Karpas-422 (cell line): ENCODE measurements at regions not wholly inside any gene's neighbourhood (a gene's known extent, or its start where the extent isn't known, plus 50 kb on each side); places are given as distances from the start of the nearest gene placed in this dataset.

Source experiments
- DNase-seq: peaks from one replicate; pipeline ENCODE4 v3.0.0-alpha.2; 2015
- H2AFZ ChIP-seq: fragments of 200-600 bp; sonication (generic); 2 replicates; pipeline ENCODE4 v1.6.1; 2014; ENCODE audit warnings: antibody characterized with exemption, low read length, mixed read lengths
- H3K27ac ChIP-seq: fragments of 200-600 bp; sonication (generic); 2 replicates; pipeline ENCODE4 v1.5.1; 2014; ENCODE audit warnings: mild to moderate bottlenecking, low read length, moderate library complexity
- H3K27me3 ChIP-seq: fragments of 200-600 bp; sonication (generic); 2 replicates; pipeline ENCODE4 v1.6.1; 2014; ENCODE audit warnings: low read length, mixed read lengths
- H3K36me3 ChIP-seq: fragments of 200-600 bp; sonication (generic); 2 replicates; pipeline ENCODE4 v1.6.1; 2014; ENCODE audit warnings: low read length, mixed read lengths; ENCODE audit not compliant: insufficient read depth
- H3K4me1 ChIP-seq: fragments of 200-600 bp; sonication (generic); 2 replicates; pipeline ENCODE4 v1.6.1; 2014; ENCODE audit warnings: mild to moderate bottlenecking, low read length, mixed read lengths
- H3K4me2 ChIP-seq: fragments of 200-600 bp; sonication (generic); 2 replicates; pipeline ENCODE4 v1.6.1; 2014; ENCODE audit warnings: low read length, low read depth, mild to moderate bottlenecking; ENCODE audit not compliant: poor library complexity, severe bottlenecking
- H3K4me3 ChIP-seq: fragments of 200-600 bp; sonication (generic); 2 replicates; pipeline ENCODE4 v1.5.1; 2014; ENCODE audit warnings: mild to moderate bottlenecking, antibody characterized with exemption, low read length, mixed read lengths
- H3K79me2 ChIP-seq: fragments of 200-600 bp; sonication (generic); 2 replicates; pipeline ENCODE4 v1.6.1; 2014; ENCODE audit warnings: mild to moderate bottlenecking, low read length, mixed read lengths
- H3K9ac ChIP-seq: fragments of 200-600 bp; sonication (generic); 2 replicates; pipeline ENCODE4 v1.6.0; 2014; ENCODE audit warnings: low read length
- H3K9me2 ChIP-seq: fragments of 200-600 bp; sonication (generic), shearing (Covaris generic); replicated peaks from 2 replicates; pipeline ENCODE4 v1.6.0; 2014; ENCODE audit warnings: mild to moderate bottlenecking, low read length, moderate library complexity; ENCODE audit not compliant: insufficient read depth
- H3K9me3 ChIP-seq: fragments of 300-700, 200-600 bp; sonication (generic); 2 replicates; pipeline ENCODE4 v1.6.1; 2014; ENCODE audit warnings: low read length, mixed read lengths
- H4K20me1 ChIP-seq: fragments of 200-600 bp; sonication (generic); 2 replicates; pipeline ENCODE4 v1.6.1; 2014; ENCODE audit warnings: mild to moderate bottlenecking, antibody characterized with exemption, low read length, low read depth; ENCODE audit not compliant: insufficient read depth

GRCh38 chr21:19031953-19032352, 628.4 kb upstream of the TMPRSS15 start:
- no peak overlapping the region for H2AFZ ChIP-seq
- H3K9me2 ChIP-seq: no peaks in the 10 kb centered on the region
- H3K79me2 ChIP-seq: no peaks in the 10 kb centered on the region
- no peak overlapping the region for H3K4me3 ChIP-seq
- H3K4me2 ChIP-seq: no peak overlapping the region
- no peaks in the 10 kb centered on the region for H3K4me1 ChIP-seq
- no peaks in the 10 kb centered on the region for H3K27me3 ChIP-seq
- no peaks in the 10 kb centered on the region for H4K20me1 ChIP-seq
- H3K9ac ChIP-seq: no peak overlapping the region
- no peak overlapping the region for H3K27ac ChIP-seq
- H3K36me3 ChIP-seq: no peaks in the 10 kb centered on the region
- peaks cover 40% of the 10 kb centered on the region for H3K9me3 ChIP-seq
- DNase-seq: no peak

GRCh38 chr21:19034041-19034440, 630.5 kb upstream of the TMPRSS15 start:
- no peak overlapping the region for H3K9ac ChIP-seq
- H3K27me3 ChIP-seq: no peaks in the 10 kb centered on the region
- H3K4me1 ChIP-seq: no peaks in the 10 kb centered on the region
- DNase-seq: no peak
- H3K9me2 ChIP-seq: no peaks in the 10 kb centered on the region
- no peaks in the 10 kb centered on the region for H4K20me1 ChIP-seq
- no peak overlapping the region for H2AFZ ChIP-seq
- no peak overlapping the region for H3K4me2 ChIP-seq
- H3K36me3 ChIP-seq: no peaks in the 10 kb centered on the region
- H3K4me3 ChIP-seq: no peak overlapping the region
- H3K79me2 ChIP-seq: no peaks in the 10 kb centered on the region
- H3K9me3 ChIP-seq: peaks cover 39% of the 10 kb centered on the region
- no peak overlapping the region for H3K27ac ChIP-seq

GRCh38 chr21:19034560-19034959, 631.0 kb upstream of the TMPRSS15 start:
- DNase-seq: no peak
- Histone ChIP-seq H2AFZ (no peak overlapping the region), H4K20me1 (no peaks in the 10 kb centered on the region), H3K36me3 (no peaks in the 10 kb centered on the region), H3K27ac (no peak overlapping the region), H3K9me3 (peaks cover 34% of the 10 kb centered on the region), H3K27me3 (no peaks in the 10 kb centered on the region), H3K79me2 (no peaks in the 10 kb centered on the region), H3K4me2 (no peak overlapping the region), H3K4me1 (no peaks in the 10 kb centered on the region), H3K4me3 (no peak overlapping the region), H3K9ac (no peak overlapping the region), H3K9me2 (no peaks in the 10 kb centered on the region)

DNA sequence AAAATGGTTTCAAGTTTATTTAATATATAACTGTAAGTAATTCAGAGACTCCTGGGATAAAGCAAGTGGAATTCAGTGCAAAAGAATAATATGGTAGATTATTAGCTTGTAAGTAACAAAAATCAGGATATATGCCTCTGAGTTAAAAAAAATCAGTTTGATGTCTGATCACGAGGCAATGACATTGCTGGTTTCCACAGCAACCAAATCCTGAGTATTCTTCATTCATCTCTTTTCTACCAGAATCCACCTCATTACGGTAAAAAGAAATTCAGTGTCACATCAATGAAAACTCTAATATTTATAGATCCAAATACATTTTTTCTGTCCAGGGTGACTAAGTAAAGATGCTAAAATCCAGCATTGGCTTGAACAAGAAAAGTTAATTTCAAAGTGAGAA, 642.3 kb upstream of the TMPRSS15 start:
- H3K27ac ChIP-seq: no peak overlapping the region

DNA sequence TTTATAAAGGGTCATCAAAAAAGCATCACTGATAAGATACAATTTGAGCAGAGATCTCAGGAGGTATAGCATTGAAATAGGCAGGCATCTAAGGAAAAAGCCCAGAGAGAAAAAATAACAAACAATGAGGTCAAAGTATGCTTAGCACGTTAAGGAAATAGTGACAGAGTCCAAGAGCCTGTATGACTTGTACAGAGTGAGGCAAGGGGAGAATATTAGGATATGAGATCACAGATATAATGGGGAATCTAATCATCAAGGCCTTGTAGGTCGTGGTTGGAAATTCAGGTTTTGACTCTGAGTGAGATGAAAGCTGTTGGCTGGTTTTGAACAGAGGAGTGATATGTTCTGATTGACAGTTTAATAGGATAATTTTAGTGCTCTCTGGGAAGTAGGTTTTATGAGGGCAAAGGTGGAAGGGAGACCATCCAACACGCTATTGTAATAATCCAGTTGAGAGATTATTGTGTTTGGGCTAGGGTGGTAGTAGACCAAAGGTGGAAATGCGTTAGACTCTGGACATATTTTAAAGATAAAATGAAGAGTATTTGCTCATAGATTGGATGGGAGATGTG, 644.6 kb upstream of the TMPRSS15 start:
- Histone ChIP-seq H3K9me2 (no peaks in the 10 kb centered on the region), H3K9me3 (peaks cover 49% of the 10 kb centered on the region), H3K4me3 (no peak overlapping the region), H3K36me3 (no peaks in the 10 kb centered on the region), H3K9ac (no peak overlapping the region), H3K27me3 (no peaks in the 10 kb centered on the region), H3K27ac (no peak overlapping the region), H4K20me1 (no peaks in the 10 kb centered on the region), H3K79me2 (no peaks in the 10 kb centered on the region), H2AFZ (no peak overlapping the region), H3K4me1 (no peaks in the 10 kb centered on the region), H3K4me2 (no peak overlapping the region)
- DNase-seq: no peak

More for the DNA sequence above, 642.3 kb upstream of the TMPRSS15 start:
- no peak overlapping the region for H3K4me2 ChIP-seq
- H3K9ac ChIP-seq: no peak overlapping the region
- no peaks in the 10 kb centered on the region for H3K79me2 ChIP-seq
- H3K27me3 ChIP-seq: no peaks in the 10 kb centered on the region
- H3K4me1 ChIP-seq: no peaks in the 10 kb centered on the region
- H3K4me3 ChIP-seq: no peak overlapping the region
- no peaks in the 10 kb centered on the region for H3K36me3 ChIP-seq
- peaks cover 35% of the 10 kb centered on the region for H3K9me3 ChIP-seq
- no peak overlapping the region for H2AFZ ChIP-seq
- DNase-seq: no peak
- no peaks in the 10 kb centered on the region for H4K20me1 ChIP-seq
- H3K9me2 ChIP-seq: no peaks in the 10 kb centered on the region

DNA sequence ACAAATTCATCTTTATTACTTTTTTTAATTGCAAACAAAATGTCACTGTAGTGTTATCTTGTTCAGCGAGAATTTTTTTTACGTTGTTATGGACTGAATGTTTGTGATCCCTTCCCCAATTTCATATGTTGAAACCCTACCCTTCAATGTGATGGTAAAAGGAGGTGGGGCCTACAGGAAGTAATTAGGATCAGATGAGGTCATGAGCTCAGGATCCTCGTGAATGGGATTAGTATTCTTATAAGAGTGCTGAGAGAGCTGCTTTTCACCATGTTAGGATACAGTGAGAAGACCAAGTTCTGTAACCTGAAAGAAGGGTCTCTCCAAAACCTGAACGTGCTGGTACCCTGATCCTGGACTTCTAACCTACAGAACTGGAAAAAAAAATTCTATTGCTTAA, 646.0 kb upstream of the TMPRSS15 start:
- Histone ChIP-seq H3K4me3 (no peak overlapping the region), H3K4me2 (no peak overlapping the region), H3K9me2 (no peaks in the 10 kb centered on the region), H3K27me3 (no peaks in the 10 kb centered on the region), H3K79me2 (no peaks in the 10 kb centered on the region), H3K27ac (no peak overlapping the region), H3K36me3 (no peaks in the 10 kb centered on the region), H4K20me1 (no peaks in the 10 kb centered on the region), H3K4me1 (no peaks in the 10 kb centered on the region), H3K9me3 (peaks cover 54% of the 10 kb centered on the region), H2AFZ (no peak overlapping the region), H3K9ac (no peak overlapping the region)
- no peak for DNase-seq

DNA sequence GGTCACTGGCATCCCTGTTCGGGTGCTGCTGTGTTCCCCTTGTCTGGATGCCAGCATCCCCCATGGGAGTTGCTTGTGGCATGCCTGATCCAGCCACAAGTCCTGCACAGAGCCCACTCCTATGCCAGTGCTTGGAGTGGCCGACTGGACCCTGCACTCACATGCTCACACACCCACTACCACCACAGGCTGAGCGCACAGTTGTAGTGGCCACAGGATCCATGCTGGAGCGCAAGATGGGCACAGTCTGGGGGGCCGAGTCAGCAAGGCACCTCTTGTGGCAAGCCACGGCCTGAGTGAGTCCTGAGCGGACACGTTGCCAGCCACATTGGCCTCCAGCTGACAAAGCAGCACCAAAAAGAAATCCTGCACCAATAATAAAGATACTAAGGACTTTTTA, 661.6 kb upstream of the TMPRSS15 start:
- Histone ChIP-seq H3K36me3 (no peaks in the 10 kb centered on the region), H3K9me2 (no peaks in the 10 kb centered on the region), H3K27me3 (no peaks in the 10 kb centered on the region), H2AFZ (no peak overlapping the region), H3K4me3 (no peak overlapping the region), H3K27ac (no peak overlapping the region), H3K79me2 (no peaks in the 10 kb centered on the region), H3K4me2 (no peak overlapping the region), H4K20me1 (no peaks in the 10 kb centered on the region), H3K9ac (no peak overlapping the region), H3K9me3 (peaks cover 27% of the 10 kb centered on the region), H3K4me1 (no peaks in the 10 kb centered on the region)
- DNase-seq: no peak

DNA sequence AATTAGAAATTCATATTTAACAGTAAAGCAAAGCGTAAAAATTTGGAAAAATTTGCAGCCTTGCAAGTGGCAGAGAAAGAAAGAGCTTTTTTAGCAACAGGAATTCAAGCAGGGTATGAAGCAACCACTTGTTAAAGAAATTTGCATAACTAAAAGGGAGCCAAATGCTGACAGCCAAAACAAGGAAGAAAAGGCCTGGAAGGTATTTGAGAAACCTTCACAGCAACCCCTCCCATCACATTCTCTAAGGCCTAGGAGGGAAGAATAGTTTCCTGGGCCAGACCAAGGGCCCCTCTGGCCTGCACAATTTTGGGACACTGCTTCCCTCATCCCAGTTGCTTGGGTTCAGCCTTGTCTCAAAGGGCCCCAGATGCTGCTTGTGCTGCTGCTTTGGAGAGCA, 672.4 kb upstream of the TMPRSS15 start:
- Histone ChIP-seq H3K27me3 (no peaks in the 10 kb centered on the region), H3K9ac (no peak overlapping the region), H3K4me1 (no peaks in the 10 kb centered on the region), H3K4me3 (no peak overlapping the region), H3K9me2 (no peaks in the 10 kb centered on the region), H3K9me3 (peaks cover 10% of the 10 kb centered on the region), H2AFZ (no peak overlapping the region), H3K36me3 (no peaks in the 10 kb centered on the region), H4K20me1 (no peaks in the 10 kb centered on the region), H3K27ac (no peak overlapping the region), H3K4me2 (no peak overlapping the region), H3K79me2 (no peaks in the 10 kb centered on the region)
- no peak for DNase-seq

DNA sequence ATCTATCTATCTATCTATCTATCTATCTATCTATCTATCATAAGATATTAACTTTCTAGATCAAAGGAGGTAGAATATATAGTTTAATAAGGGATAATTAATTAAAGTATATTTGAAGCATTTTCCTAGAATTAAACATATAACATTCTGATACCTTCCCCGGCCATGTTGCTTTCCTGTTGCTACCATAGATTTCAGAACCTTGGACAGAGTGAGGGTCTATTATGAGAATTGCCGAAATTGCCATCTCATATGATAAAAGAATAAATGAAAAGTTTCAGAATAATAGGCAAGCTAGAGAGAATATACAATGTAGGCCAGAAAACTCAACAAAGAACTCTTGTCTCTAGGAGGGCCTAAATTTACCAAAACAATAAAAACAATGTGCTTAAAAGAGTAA, 706.1 kb upstream of the TMPRSS15 start:
- Histone ChIP-seq H3K4me2 (no peak overlapping the region), H3K27me3 (no peaks in the 10 kb centered on the region), H3K36me3 (no peaks in the 10 kb centered on the region), H3K9me3 (peaks cover 21% of the 10 kb centered on the region), H3K79me2 (no peaks in the 10 kb centered on the region), H4K20me1 (no peaks in the 10 kb centered on the region), H3K27ac (no peak overlapping the region), H3K9ac (no peak overlapping the region), H3K4me1 (no peaks in the 10 kb centered on the region), H3K4me3 (no peak overlapping the region), H2AFZ (no peak overlapping the region), H3K9me2 (no peaks in the 10 kb centered on the region)
- no peak for DNase-seq
